ENCODE measurements at regions not wholly inside any gene's neighbourhood (a gene's known extent, or its start where the extent isn't known, plus 50 kb on each side); places are given as distances from the start of the nearest gene placed in this dataset.

DNA sequence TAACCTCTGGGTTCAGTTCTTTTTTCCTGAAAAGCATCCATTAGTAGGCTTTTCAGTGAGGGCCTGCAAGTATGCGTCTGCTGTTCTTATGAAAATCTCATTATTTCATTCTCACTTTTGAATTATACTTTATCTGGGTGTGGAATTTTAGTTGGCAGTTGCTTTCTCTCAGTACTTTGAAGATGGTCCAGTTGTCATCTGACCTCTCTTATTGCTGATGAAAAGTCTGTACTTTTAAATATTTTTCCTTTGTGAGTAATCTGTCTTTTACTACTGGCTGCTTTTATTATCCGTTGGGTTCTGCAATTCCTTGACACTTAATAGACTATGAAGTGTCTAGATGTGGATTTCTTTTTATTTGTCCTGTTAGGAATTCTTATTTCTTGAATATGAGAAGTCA lies 307.8 kb downstream of the CYP26B1 start:
- DNase-seq (ENCODE audit: low spot score), result no peak

DNA sequence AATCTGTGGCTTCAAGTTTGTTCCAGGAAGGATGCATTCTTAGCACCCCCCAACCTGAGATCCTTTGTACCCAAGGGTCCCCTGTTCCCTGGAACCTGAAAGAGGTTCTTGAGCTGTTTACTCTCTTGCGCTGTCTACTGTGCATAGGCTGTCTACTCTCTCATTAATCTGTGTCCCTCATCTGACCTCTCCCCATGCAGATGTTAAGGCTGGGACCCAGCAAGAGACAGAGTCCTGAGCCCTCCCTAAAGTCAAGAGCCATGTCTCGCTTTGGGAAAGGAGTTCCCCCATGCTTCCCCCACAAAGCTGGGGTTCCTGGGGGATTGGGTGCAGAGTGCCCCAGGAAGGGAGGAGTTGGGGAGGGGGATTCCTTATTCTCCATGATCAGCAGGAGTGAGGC lies 312.9 kb downstream of the CYP26B1 start:
- DNase-seq (ENCODE audit: low spot score), result no peak

DNA sequence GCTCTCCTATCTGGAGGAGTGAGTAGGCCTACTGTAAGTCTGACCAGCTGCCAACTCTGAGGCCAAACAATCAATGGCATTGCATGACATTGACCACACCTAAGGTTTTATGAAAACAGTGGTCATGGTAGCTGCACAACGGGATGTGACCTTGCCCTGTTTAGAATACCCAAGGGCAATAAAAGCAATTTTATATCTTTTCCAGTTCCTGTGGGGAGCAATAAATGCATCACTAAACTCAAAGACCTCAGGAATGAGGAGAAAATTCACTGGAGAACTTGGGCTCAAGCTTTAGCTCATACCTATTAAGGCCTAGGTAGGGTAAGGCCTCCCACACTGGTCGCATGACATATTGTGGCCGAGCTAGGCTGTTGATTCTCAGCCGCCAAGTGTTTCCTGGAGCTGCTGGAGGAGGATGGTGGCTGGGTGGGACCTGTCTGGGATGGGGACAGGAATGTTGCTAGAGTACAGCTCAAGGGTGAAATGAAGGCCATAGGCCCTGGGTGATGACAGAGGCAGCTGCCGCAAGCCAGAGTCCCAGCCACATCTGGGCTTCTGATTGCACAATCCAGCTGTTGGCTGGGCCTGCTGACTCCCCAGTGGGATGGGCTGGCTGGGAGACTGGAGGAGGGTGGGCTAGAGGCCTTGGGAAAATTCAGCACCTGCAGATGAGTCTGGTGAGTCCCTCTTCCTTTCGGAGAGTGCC lies 313.7 kb downstream of the CYP26B1 start:
- no peak for DNase-seq (ENCODE audit: low spot score)

DNA sequence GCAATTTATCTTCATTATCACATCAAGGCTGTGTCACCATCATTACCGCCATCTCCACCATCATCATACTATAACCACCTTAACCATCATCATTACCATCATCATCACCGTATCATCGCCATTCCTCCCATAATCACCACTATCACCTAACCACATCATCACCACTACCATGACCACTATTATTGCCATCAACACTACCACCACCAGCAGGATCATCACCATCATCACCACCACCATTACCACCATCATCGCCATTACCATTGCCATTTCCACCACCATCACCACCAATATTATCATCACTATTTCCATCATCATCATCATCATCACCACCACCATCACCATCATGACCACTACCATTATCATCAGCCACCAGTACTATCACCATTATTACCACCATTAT lies 314.4 kb downstream of the CYP26B1 start:
- no peak for DNase-seq (ENCODE audit: low spot score)

DNA sequence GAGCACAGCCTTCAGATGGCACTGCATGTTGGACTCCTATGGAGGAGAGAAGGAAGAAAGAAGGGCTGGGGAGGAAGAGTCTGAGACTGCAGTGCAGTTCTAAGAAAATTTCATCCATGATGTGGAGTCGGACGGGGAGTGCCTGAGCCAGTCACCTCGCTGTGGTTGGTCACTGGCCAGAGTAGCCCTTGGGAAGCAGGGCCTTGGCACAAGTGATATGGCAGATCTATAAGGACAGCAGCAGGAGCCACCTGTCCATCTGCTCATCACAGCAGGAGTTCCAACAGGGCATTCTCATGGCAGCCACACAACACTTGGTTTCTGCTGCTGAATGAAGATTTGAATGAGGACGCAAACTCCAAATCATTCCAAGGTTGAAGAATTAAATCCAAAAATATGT lies 314.8 kb downstream of the CYP26B1 start:
- DNase-seq (ENCODE audit: low spot score), result no peak

GRCh38 chr2:71832388-71832787 lies 315.3 kb downstream of the CYP26B1 start:
- DNase-seq (ENCODE audit: low spot score), result no peak

- no peak for DNase-seq (ENCODE audit: low spot score)
These were observed 316.5 kb downstream of the CYP26B1 start for GRCh38 chr2:71831193-71831577.

- DNase-seq (ENCODE audit: low spot score), result no peak
These were observed 317.0 kb downstream of the CYP26B1 start for GRCh38 chr2:71830497-71831192.

DNA sequence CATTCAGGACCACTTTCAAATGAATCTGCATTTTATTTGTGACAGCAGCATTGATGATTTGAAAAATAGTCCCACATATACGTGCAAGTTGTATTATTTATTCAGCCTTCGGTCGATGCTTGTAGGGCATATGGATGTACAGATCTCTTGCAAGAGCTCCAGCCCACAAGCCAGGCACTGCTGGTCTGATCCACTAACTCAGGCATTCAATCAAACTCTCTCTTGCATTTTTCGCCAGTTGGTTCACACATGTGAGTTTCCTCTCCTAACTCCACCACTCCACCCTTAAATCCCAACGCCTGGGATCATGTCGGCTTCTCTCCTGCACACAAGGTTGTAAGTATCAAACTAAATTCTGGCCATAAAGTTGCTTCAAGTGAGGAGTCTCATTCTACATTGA lies 318.7 kb downstream of the CYP26B1 start:
- no peak for DNase-seq (ENCODE audit: low spot score)

DNA sequence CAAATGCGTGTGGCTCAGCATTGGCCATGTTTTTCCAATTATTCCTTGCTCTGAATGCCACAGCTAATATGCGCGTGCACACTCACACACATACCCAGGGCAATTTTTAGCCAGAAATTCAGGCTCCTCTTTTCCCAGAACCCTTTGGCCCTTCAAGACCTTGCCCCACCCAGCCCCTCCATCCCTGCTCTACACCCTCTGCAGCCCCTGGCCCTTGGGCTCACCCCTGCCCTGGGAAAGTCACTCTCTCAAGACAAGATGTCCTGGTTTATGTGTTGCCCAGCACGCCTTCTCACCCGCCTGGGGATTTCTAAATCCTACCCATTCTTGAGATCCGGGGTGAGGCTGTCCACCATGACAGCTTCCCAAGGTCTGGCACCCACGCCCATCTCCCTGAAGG lies 319.7 kb downstream of the CYP26B1 start:
- no peak for DNase-seq (ENCODE audit: low spot score)

DNA sequence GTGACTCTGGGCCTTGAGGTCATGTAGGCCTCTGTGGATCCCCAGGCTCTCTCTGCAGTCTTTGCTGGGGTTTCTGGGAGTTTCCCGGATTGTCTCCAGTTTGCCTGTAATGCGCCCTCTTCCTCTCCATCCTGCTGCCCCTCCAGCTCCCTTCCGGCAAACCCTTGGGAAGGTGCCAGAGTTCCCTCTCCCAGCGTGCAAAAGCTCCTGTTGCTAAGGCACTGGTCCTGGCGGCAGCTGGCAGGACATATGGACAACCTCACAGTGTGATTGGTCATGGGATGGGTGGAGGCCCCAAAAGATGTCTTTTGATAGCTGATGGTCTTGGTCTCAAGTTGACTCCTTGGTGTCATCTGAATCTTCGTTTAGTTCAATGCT lies 320.1 kb downstream of the CYP26B1 start:
- DNase-seq (ENCODE audit: low spot score), result no peak

DNA sequence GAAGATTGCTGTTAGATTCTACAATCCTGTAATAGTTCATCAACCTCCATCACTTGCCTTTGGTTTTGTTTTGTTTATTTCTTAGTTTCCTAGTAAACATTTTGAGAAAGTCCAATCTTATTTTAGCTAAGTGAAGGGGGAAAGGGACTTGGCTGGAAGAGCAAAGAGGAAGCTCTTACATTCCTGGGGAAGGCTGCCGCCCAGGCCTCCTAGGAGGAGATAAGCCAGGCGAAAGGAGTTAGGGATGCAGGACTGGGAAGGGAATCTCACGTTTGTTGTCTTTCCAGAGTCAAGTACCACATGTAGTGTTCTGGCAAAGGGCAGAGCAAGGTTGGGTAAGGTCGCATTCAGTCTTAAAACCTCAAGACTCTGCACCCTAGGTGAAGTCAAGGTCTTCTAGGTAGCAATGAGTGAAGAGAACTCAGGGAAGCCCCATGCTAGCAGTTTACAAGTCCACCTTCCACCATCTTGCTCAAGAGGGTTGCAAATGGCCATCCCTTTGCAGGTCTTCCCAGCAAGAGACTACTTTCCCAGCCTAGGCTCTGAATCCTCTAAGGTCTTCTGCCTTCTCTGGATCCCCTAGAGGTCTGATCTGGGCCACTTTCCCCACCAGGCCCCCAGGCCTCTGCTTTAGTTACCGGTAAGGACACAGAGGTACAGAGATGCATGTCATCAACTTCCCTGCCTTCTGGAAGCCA lies 320.7 kb downstream of the CYP26B1 start:
- no peak for DNase-seq (ENCODE audit: low spot score)

DNA sequence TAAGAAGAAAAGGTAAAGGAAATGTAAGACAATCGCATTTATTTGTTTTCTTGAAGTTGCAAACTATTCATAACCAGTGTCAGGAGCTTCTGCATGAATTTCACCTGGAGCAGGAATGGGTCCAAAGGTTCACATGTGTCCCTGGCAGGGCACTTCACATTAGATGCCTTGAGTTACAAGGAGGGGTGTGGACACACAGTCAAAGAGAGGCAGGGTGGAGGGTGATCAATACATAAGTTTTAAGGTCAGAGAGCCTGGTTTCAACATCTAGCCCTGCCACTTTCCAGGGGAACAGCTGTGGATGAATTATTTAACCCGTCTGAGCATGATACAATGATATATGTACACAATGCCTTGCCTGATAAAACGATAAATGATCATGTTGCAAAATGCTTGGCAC lies 321.4 kb downstream of the CYP26B1 start:
- no peak for DNase-seq (ENCODE audit: low spot score)

GRCh38 chr2:71824436-71824835 lies 323.2 kb downstream of the CYP26B1 start:
- no peak for DNase-seq (ENCODE audit: low spot score)

- no peak for DNase-seq (ENCODE audit: low spot score)
These were observed 324.1 kb downstream of the CYP26B1 start for GRCh38 chr2:71823526-71823925.

DNA sequence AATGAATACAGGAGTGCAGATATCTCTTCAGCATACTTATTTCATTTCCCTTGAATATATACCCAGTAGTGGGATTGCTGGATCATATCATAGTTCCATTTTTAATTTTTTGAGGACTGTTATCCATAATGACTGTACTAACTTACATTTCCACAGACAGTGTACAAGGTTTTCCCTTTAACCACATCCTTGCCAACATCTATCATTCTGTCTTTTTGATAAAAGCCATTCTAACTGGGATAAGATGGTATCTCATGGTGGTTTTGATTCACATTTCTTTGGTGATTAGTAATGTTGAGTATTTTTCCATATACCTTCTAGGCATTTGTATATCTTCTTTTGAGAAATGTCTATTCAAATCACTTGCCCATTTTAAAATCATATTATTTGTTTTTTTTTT lies 325.2 kb downstream of the CYP26B1 start:
- DNase-seq (ENCODE audit: low spot score), result no peak

DNA sequence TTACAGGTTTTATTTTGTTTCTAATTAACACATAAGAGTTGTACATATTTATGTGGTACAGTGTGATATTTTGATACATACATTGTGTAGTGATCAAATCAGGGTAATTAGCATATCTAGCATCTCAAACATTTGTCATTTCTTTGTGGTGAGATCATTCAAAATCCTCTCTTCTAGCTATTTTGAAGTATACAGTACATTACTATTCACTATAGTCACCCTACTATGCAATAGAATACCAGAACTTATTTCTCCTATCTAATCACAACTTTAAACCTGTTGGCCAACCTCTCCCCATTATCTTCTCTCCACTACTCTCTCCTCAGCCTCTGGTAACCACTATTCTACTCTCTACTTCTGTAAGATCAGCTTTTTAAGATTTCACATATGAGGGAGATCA lies 325.8 kb downstream of the CYP26B1 start:
- no peak for DNase-seq (ENCODE audit: low spot score)

GRCh38 chr2:71816815-71817214 lies 330.8 kb downstream of the CYP26B1 start:
- no peak for DNase-seq (ENCODE audit: low spot score)

GRCh38 chr2:71815701-71816474 lies 331.8 kb downstream of the CYP26B1 start:
- DNase-seq (ENCODE audit: low spot score), result no peak

DNA sequence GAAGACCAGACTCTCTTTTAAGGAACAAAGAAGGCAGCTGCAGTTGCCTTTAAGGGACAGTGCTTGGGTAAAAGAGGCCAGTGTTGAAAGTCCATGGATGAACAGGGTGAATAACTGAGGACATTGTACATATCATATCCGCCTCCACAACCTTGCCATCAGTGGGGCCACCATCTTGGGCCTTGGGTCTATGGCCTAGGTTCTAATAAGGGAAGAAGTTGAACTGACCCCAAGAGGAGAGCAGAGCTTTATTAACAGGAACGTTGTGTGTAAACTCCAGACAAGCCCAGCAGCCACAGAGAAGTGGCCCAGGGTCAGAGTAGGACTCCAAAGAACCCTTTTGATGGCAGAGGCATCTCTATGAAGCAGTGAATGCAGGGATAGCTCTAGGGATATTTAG lies 332.8 kb downstream of the CYP26B1 start:
- DNase-seq (ENCODE audit: low spot score), result no peak

- no peak for DNase-seq (ENCODE audit: low spot score)
These were observed 333.7 kb downstream of the CYP26B1 start for GRCh38 chr2:71813807-71814470.

DNA sequence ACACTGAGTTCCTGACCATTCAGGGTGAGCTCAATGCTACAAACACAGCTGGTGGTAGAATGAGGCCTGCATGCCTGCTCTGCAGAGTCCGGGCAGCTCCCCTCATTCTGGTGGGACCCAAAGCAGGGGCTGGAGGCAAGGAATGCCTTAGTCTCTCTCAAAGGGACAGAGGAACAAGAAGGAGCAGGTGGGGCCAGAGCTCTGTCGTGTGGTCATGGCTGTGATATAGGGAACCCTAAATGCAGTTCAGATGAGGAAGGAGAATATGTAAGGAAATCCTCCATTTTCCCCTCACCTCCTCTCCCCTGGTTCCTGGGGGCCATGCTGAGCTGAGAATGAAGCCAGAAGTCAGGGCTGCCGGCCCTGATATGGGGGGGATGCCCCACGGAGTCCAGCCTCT lies 334.3 kb downstream of the CYP26B1 start:
- DNase-seq (ENCODE audit: low spot score), result no peak

All from RKO (cell line).